ENCODE measurements at regions not wholly inside any gene's neighbourhood (a gene's known extent, or its start where the extent isn't known, plus 50 kb on each side); places are given as distances from the start of the nearest gene placed in this dataset.

- intact Hi-C loops (cut with DNase I) = no loop called here
Measured at GRCh38 chr3:109242187-109242523, 74.2 kb downstream of the DPPA2 start.

More at GRCh38 chr3:109242187-109242523, 74.2 kb downstream of the DPPA2 start:
- Histone ChIP-seq H3K36me3 (no peaks in the 10 kb centered on the region), H3K4me1 (no peaks in the 10 kb centered on the region), H3K27me3 (no peaks in the 10 kb centered on the region), H3K27ac (no peak overlapping the region), H3K4me3 (no peak overlapping the region), H3K9me3 (no peaks in the 10 kb centered on the region)
- ATAC-seq = no peak
- TF ChIP-seq, protein P1, sequence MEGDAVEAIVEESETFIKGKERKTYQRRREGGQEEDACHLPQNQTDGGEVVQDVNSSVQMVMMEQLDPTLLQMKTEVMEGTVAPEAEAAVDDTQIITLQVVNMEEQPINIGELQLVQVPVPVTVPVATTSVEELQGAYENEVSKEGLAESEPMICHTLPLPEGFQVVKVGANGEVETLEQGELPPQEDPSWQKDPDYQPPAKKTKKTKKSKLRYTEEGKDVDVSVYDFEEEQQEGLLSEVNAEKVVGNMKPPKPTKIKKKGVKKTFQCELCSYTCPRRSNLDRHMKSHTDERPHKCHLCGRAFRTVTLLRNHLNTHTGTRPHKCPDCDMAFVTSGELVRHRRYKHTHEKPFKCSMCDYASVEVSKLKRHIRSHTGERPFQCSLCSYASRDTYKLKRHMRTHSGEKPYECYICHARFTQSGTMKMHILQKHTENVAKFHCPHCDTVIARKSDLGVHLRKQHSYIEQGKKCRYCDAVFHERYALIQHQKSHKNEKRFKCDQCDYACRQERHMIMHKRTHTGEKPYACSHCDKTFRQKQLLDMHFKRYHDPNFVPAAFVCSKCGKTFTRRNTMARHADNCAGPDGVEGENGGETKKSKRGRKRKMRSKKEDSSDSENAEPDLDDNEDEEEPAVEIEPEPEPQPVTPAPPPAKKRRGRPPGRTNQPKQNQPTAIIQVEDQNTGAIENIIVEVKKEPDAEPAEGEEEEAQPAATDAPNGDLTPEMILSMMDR (IDR thresholded peaks at IDR 0.05) = no peak
- no peak for TF ChIP-seq POLR2A (IDR thresholded peaks at IDR 0.05)
- no peak for DNase-seq
- WGBS (ENCODE audit: insufficient coverage, low coverage, low lambda C conversion rate, missing lambda C conversion rate) = 54% methylated on average over 3 of the region's 3 CpGs

Small RNA genes in the stretch of these regions (small RNA-seq; reads per million reads assigned to genes)
- gene RNU6-1236P = 0 reads per million in 2 experiments
